DOHH2 (cell line): ENCODE measurements at regions not wholly inside any gene's neighbourhood (a gene's known extent, or its start where the extent isn't known, plus 50 kb on each side); places are given as distances from the start of the nearest gene placed in this dataset.

ENCODE experiments used
- H3F3A ChIP-seq: fragments of 200-600 bp; sonication (generic), shearing (Covaris generic); 2 replicates; pipeline ENCODE4 v1.6.0; 2016; ENCODE audit warnings: antibody characterized with exemption, mild to moderate bottlenecking; ENCODE audit not compliant: control insufficient read depth, insufficient read depth
- H3K27ac ChIP-seq: fragments of 200-600 bp; sonication (generic); 2 replicates; pipeline ENCODE4 v1.5.1; 2014; ENCODE audit warnings: low read depth, mild to moderate bottlenecking, low read length, moderate library complexity
- H3K27me3 ChIP-seq: fragments of 200-600 bp; sonication (generic); 2 replicates; pipeline ENCODE4 v1.6.1; 2014; ENCODE audit warnings: mild to moderate bottlenecking, low read length, mixed read lengths; ENCODE audit not compliant: control insufficient read depth
- H3K36me3 ChIP-seq: fragments of 200-600 bp; sonication (generic); 2 replicates; pipeline ENCODE4 v1.6.1; 2014; ENCODE audit warnings: mild to moderate bottlenecking, low read length, moderate library complexity, mixed read lengths; ENCODE audit not compliant: control insufficient read depth
- H3K4me1 ChIP-seq: fragments of 200-600 bp; sonication (generic); 2 replicates; pipeline ENCODE4 v1.6.1; 2014; ENCODE audit warnings: mild to moderate bottlenecking, low read length, mixed read lengths; ENCODE audit not compliant: control insufficient read depth
- H3K4me2 ChIP-seq: fragments of 200-600 bp; sonication (generic); 2 replicates; pipeline ENCODE4 v1.6.0; 2014; ENCODE audit warnings: mild to moderate bottlenecking, low read length, moderate library complexity
- H3K4me3 ChIP-seq: fragments of 200-600 bp; sonication (generic); 2 replicates; pipeline ENCODE4 v1.5.1; 2014; ENCODE audit warnings: mild to moderate bottlenecking, low read length, mixed read lengths
- H3K79me2 ChIP-seq: fragments of 200-600 bp; sonication (generic); 2 replicates; pipeline ENCODE4 v1.6.1; 2014; ENCODE audit warnings: mild to moderate bottlenecking, low read length, mixed read lengths; ENCODE audit not compliant: control insufficient read depth
- H3K9me2 ChIP-seq: fragments of 200-600 bp; sonication (generic); replicated peaks from 2 replicates; pipeline ENCODE4 v1.6.1; 2014; ENCODE audit warnings: mild to moderate bottlenecking, low read length, mixed read lengths; ENCODE audit not compliant: control insufficient read depth
- H3K9me3 ChIP-seq: fragments of 200-600 bp; sonication (generic); 2 replicates; pipeline ENCODE4 v1.6.1; 2014; ENCODE audit warnings: antibody characterized with exemption, low read length, mixed read lengths; ENCODE audit not compliant: control insufficient read depth, insufficient read depth
- H4K20me1 ChIP-seq: fragments of 200-600 bp; sonication (generic); 2 replicates; pipeline ENCODE4 v1.6.0; 2014; ENCODE audit warnings: low read depth, mild to moderate bottlenecking, antibody characterized with exemption, low read length, moderate library complexity; ENCODE audit not compliant: control insufficient read depth, insufficient read depth
- EZH2phosphoT487 ChIP-seq: fragments of 200-600 bp; sonication (generic); IDR thresholded peaks from 2 replicates; pipeline ENCODE4 v1.6.1; 2017; ENCODE audit warnings: borderline replicate concordance, mild to moderate bottlenecking, antibody characterized with exemption, low read length, moderate library complexity, mixed read lengths
- TF ChIP-seq, protein P1 (sequence below): fragments of 200-600 bp; sonication (generic); IDR thresholded peaks from one replicate; pipeline ENCODE4 v1.5.1; 2014; ENCODE audit warnings: antibody characterized with exemption, mild to moderate bottlenecking, low read depth, low read length; ENCODE audit not compliant: poor library complexity, severe bottlenecking

DNA sequence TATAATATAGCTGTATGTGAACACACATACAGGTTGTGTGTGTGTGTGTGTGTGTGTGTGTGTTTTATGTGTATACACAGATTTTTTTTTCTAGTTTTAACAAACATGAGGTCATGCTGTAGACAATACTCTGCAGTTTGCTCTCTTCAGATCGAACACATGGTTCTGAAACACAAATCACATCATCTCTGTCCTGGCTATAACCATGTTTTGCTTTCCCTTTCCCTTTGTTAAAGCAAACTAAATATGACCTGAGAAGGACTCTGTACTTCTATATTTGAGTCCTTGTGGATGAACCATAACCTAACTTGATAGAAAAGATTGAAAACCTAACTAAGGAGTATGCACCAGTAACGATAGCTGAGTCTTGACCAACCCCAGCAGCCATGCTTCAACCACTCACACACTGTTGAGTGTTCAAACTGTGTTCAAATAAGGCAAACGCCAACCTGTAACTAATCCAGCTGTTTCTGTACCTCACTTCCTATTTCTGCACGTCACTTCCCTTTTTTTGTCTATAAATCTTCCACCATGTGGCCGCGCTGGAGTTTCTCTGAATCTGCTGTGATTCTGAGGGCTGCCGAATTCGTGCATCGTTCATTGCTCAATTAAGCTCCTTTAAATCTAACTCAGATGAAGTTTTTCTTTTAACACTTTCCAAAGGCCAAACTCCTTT lies 303.8 kb downstream of the HS3ST3B1 start:
- Histone ChIP-seq H3F3A (no peaks in the 10 kb centered on the region), H3K4me2 (no peak overlapping the region), H3K9me3 (no peaks in the 10 kb centered on the region), H4K20me1 (no peaks in the 10 kb centered on the region), H3K4me3 (no peak overlapping the region), H3K79me2 (no peaks in the 10 kb centered on the region), H3K4me1 (no peaks in the 10 kb centered on the region), H3K27me3 (no peaks in the 10 kb centered on the region), H3K27ac (no peak overlapping the region), H3K36me3 (no peaks in the 10 kb centered on the region), H3K9me2 (no peaks in the 10 kb centered on the region)
- TF ChIP-seq, protein P1, sequence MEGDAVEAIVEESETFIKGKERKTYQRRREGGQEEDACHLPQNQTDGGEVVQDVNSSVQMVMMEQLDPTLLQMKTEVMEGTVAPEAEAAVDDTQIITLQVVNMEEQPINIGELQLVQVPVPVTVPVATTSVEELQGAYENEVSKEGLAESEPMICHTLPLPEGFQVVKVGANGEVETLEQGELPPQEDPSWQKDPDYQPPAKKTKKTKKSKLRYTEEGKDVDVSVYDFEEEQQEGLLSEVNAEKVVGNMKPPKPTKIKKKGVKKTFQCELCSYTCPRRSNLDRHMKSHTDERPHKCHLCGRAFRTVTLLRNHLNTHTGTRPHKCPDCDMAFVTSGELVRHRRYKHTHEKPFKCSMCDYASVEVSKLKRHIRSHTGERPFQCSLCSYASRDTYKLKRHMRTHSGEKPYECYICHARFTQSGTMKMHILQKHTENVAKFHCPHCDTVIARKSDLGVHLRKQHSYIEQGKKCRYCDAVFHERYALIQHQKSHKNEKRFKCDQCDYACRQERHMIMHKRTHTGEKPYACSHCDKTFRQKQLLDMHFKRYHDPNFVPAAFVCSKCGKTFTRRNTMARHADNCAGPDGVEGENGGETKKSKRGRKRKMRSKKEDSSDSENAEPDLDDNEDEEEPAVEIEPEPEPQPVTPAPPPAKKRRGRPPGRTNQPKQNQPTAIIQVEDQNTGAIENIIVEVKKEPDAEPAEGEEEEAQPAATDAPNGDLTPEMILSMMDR, result no peak

DNA sequence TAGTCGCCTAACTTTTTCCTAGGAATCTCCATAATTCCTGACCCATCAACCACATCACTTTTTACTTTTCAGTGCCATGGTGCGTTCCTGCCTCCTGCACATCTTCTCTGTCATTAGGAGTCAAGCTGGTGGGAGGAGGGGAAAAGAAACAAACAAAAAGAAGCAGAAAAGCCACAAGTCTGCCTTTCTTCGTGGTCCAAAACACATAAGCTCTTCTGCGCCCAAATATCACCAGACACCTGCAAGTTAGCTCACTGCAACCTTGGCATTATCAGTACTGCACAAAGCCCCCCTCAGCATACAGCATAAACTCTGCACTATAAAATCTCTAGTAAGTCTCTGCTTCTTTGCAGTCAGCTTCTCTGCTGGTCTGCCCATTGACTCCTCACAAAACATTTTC lies 295.3 kb downstream of the HS3ST3B1 start:
- no peaks in the 10 kb centered on the region for H3K27me3 ChIP-seq
- H3K79me2 ChIP-seq, result no peaks in the 10 kb centered on the region
- no peak for TF ChIP-seq EZH2phosphoT487
- TF ChIP-seq, protein P1, result no peak
- H3K4me3 ChIP-seq, result no peak overlapping the region
- H3K27ac ChIP-seq, result no peak overlapping the region
- no peaks in the 10 kb centered on the region for H3F3A ChIP-seq
- H3K4me2 ChIP-seq, result no peak overlapping the region
- no peaks in the 10 kb centered on the region for H3K4me1 ChIP-seq
- H3K9me2 ChIP-seq, result no peaks in the 10 kb centered on the region
- no peaks in the 10 kb centered on the region for H4K20me1 ChIP-seq
- no peaks in the 10 kb centered on the region for H3K9me3 ChIP-seq
- H3K36me3 ChIP-seq, result no peaks in the 10 kb centered on the region

DNA sequence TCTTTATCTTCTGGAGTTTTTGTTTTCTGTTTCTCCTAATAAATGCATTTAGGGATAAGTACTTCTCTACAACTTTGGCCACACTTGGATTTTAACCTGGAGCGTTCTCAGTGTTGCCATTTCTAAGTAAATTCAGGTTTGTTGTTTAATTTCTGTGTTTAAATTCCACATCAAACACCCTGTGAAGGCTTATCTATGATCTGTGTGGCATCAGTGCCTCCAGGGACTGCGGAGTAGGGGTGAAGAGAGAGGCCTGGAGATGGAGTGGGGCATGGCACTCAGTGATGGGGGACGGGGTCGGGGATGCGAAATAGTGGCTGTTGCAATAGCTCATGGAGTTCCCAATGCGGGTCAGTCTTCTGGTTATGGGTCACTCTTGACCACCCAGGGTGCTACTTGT lies 294.8 kb downstream of the HS3ST3B1 start:
- H3K9me3 ChIP-seq, result no peaks in the 10 kb centered on the region
- no peaks in the 10 kb centered on the region for H3K4me1 ChIP-seq
- H3K79me2 ChIP-seq, result no peaks in the 10 kb centered on the region
- H3K27me3 ChIP-seq, result no peaks in the 10 kb centered on the region
- no peaks in the 10 kb centered on the region for H4K20me1 ChIP-seq
- H3K36me3 ChIP-seq, result no peaks in the 10 kb centered on the region
- no peak overlapping the region for H3K4me3 ChIP-seq
- no peak overlapping the region for H3K4me2 ChIP-seq
- H3F3A ChIP-seq, result no peaks in the 10 kb centered on the region
- TF ChIP-seq, protein P1, result no peak
- TF ChIP-seq EZH2phosphoT487, result no peak
- no peaks in the 10 kb centered on the region for H3K9me2 ChIP-seq
- no peak overlapping the region for H3K27ac ChIP-seq

DNA sequence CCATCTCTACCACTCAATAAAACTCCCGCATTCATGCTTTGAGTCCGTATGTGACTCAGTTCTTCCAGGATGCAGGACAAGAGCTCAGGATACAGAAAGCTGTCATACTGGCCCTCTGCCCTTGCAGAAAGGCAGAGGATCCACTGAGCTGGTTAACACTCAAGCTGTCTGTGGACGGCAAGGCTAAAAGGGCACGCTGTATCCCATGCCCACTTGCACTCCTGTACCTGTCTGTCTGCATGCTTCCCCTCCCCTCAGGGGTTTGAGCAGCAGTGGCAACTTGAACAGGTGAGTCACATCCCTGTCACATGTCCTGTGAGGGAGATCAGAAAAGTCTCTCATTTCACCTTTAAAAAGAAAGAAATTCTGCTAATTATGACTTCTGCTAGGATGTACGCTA lies 293.8 kb downstream of the HS3ST3B1 start:
- no peaks in the 10 kb centered on the region for H3K9me2 ChIP-seq
- H3K4me2 ChIP-seq, result no peak overlapping the region
- no peaks in the 10 kb centered on the region for H3F3A ChIP-seq
- no peaks in the 10 kb centered on the region for H3K27me3 ChIP-seq
- no peaks in the 10 kb centered on the region for H3K79me2 ChIP-seq
- TF ChIP-seq EZH2phosphoT487, result no peak
- TF ChIP-seq, protein P1, result no peak
- H3K27ac ChIP-seq, result no peak overlapping the region
- no peaks in the 10 kb centered on the region for H4K20me1 ChIP-seq
- no peaks in the 10 kb centered on the region for H3K9me3 ChIP-seq
- no peaks in the 10 kb centered on the region for H3K4me1 ChIP-seq
- H3K4me3 ChIP-seq, result no peak overlapping the region
- no peaks in the 10 kb centered on the region for H3K36me3 ChIP-seq
